ENCODE measurements at regions not wholly inside any gene's neighbourhood (a gene's known extent, or its start where the extent isn't known, plus 50 kb on each side); places are given as distances from the start of the nearest gene placed in this dataset.

DNA sequence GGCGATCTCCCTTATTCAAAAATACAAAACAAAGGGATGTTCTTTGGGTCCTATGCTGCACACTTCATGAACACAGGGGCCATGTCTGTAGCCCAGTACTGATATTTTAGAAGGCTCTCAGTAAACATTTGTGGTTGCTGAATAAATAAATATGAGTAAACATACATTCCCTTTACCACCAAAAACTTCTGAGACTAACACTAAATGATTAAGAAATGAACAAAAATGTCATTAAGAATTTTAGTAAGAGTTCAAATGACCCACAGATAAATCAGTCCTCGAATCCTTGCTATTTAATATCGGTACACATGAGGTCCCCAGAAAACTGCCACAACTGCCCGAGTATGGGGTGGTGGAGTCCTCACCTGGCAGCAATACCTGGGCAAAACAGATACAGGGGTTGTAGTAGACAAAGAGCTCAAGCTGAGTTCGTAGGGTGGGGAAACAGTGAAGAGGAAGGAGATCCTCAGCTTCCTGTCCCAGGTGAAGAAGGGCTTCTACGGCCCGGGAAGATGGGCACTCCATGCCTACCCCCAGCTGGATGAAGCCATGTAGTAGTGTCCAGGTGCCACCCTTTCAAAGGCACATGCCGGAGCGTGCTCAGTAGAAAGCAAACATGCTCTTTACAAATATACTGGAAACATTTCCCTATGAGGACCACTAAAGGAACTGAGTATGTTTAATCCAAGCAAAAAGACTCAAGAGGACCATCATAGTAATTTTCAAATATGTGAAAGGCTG is 72.6 kb upstream of the ARHGAP29 start:
- TF ChIP-seq, protein P1, sequence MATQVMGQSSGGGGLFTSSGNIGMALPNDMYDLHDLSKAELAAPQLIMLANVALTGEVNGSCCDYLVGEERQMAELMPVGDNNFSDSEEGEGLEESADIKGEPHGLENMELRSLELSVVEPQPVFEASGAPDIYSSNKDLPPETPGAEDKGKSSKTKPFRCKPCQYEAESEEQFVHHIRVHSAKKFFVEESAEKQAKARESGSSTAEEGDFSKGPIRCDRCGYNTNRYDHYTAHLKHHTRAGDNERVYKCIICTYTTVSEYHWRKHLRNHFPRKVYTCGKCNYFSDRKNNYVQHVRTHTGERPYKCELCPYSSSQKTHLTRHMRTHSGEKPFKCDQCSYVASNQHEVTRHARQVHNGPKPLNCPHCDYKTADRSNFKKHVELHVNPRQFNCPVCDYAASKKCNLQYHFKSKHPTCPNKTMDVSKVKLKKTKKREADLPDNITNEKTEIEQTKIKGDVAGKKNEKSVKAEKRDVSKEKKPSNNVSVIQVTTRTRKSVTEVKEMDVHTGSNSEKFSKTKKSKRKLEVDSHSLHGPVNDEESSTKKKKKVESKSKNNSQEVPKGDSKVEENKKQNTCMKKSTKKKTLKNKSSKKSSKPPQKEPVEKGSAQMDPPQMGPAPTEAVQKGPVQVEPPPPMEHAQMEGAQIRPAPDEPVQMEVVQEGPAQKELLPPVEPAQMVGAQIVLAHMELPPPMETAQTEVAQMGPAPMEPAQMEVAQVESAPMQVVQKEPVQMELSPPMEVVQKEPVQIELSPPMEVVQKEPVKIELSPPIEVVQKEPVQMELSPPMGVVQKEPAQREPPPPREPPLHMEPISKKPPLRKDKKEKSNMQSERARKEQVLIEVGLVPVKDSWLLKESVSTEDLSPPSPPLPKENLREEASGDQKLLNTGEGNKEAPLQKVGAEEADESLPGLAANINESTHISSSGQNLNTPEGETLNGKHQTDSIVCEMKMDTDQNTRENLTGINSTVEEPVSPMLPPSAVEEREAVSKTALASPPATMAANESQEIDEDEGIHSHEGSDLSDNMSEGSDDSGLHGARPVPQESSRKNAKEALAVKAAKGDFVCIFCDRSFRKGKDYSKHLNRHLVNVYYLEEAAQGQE (IDR thresholded peaks at IDR 0.05; ENCODE audit: insufficient replicate concordance, low read depth): no peak
- TF ChIP-seq CTCF (IDR thresholded peaks at IDR 0.05; ENCODE audit: insufficient read depth, low read length) (no peak), POLR2AphosphoS5 (IDR thresholded peaks at IDR 0.05; ENCODE audit: low read depth) (no peak)

Data from HL-60 (cell line).